ENCODE measurements at regions not wholly inside any gene's neighbourhood (a gene's known extent, or its start where the extent isn't known, plus 50 kb on each side); places are given as distances from the start of the nearest gene placed in this dataset.
A peak's percentile ranks its signal among the peaks of the same experiment; 100 is the strongest.

GRCh38 chrX:44040406-44040805, 67.2 kb upstream of the NDP start:
- no peak for DNase-seq

GRCh38 chrX:44039556-44039955, 66.4 kb upstream of the NDP start:
- DNase-seq: no peak

- DNase-seq: peak in 1 of 2 experiments; percentile 4
These were observed 63.1 kb upstream of the NDP start for GRCh38 chrX:44036336-44036735.

DNA sequence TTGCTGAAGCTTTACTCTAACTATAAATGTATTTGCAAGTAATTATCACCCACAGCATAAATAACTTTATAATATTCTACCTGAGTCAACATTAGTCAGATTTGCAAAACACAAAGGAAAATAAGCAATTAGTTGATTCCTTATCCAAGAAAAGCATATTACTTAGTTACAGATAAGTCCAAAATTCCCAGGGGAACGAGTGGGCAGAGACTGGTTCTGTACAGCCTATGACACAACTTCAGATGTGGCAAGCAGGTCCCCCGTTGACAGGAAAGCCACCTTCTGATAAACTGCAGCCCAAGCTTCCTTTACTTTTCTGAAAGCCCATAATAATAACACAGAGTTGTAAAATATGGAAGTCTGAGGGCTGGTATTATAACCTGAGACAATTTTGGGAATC, 62.4 kb upstream of the NDP start:
- DNase-seq: no peak

DNA sequence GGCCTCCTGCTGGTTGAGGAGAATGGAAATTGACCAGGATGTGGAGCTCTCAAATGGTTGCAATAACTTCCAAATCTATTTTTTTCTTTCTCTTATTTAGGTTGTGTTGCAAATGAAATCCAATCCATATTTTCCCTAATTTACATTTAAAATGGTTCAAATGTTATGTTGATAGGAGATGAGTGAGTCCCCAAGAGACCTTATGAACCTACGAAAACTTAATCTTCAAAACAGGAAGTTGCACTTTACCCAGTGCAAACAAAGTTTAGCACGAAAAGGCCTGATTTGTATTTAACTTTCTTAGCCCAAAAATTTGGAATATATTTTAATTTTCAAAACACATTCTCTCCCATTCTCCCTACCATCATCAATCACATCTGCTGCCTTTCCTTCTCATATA, 59.3 kb upstream of the NDP start:
- DNase-seq: no peak

GRCh38 chrX:44025555-44025954, 52.4 kb upstream of the NDP start:
- no peak for DNase-seq
